ENCODE measurements at regions not wholly inside any gene's neighbourhood (a gene's known extent, or its start where the extent isn't known, plus 50 kb on each side); places are given as distances from the start of the nearest gene placed in this dataset.

GRCh38 chr14:71203306-71203705, 296.0 kb downstream of the PCNX1 start:
- no peak for DNase-seq

- no peak for DNase-seq
Measured at GRCh38 chr14:71204231-71204630, 297.0 kb downstream of the PCNX1 start.

- no peak for DNase-seq
Measured at GRCh38 chr14:71204768-71205167, 297.5 kb downstream of the PCNX1 start.

- DNase-seq: no peak
Measured at GRCh38 chr14:71206123-71206522, 298.9 kb downstream of the PCNX1 start.

DNA sequence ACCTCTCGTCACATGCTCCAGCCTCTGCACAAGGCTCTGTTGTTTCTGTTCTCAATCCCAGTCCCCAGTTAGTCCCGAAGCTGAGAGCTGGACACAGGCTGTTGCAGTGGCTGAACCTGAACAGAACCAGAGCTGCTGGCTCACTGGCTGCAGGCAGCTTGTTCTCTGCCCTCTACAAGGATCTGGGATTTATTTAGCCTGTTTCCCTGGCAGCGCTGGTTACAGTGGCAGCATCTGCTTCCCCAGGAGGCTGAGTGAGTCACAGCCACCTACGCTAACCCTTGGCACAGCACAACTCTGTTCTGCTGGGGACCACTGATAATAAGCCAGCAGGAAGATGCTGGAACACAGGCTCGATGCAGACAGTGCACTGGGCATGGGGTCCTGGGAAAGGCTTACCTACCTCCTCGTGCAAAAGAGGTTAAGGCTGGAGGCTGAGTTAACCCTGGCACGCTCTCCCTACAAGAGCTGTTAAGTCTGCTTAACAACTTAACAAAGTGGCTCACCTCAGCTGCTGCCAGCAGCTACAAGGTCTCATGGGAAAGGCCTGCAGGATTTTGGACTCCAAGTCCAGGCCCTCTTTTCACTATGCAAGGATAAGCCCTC, 299.6 kb downstream of the PCNX1 start:
- DNase-seq: no peak

DNA sequence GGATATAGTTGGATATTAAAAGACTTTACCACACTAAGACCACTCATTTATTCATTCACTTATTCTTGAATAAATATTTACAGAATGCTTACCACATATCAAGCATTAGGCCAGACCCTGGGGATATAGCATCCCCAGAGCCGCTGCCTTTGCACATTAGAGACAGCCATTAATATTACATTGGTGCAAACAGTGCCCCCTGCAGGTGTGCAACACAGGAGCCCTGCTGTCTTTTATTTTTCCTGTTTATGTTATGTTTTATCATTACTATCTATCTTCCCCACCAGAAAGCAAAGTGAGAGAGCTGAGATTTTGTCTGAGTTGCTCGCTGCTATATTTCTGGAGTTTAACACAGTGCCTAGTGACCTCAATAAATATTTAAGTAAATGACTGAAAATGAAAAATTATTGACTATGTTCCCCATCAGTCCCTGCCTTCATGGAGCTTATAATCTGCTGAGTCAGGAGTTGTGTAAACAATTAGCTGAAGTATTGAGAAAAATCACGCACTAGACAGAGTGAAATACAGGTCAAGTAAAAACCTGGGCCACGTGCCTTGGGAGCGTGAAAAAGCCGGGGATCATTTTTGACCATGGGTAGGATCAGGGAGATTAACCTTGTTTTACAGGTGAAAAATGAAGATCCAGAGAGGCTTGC, 301.6 kb downstream of the PCNX1 start:
- DNase-seq: no peak

GRCh38 chr14:71209888-71210287, 302.6 kb downstream of the PCNX1 start:
- DNase-seq: no peak

GRCh38 chr14:71212093-71212492, 304.8 kb downstream of the PCNX1 start:
- DNase-seq: no peak

DNA sequence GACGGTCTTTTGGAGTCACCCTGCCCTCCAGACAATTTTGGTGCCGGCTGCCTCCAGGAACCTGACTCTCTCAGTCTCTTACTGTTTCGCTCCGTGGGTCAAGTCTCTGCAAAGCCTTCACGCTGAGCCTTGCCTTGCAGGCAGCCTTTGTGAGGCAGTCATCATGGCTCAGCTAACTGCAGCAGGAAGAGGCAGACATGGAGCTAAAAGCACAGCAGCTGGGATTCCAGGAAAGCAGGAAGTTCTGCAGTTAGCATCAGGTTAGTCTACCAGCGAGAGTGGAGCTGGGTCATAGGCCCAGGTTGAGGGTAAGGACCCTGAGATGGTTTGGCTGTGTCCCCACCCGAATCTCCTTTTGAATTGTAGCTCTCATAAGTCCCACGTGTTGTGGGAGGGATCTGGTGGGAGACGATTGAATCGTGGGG, 305.4 kb downstream of the PCNX1 start:
- DNase-seq: no peak

GRCh38 chr14:71214241-71214640, 307.0 kb downstream of the PCNX1 start:
- no peak for DNase-seq

DNA sequence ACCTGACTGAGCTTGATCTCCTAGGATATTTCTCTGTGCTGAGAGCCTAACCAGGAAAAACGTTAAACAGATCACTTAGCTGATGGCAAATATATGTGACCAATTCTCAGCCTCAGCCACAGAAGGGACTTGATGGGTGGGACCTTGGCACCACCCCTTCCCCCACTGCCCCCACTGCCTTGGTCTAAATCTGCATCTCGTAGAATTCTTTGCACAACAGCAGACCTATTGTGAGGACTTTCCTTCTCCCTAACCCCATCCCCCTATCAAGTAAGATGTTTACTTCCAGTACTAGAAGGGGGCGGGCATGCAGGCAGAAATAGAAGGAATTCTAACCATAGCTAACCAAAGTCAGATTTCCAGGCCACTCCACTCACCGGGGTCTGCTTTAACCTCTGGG, 313.2 kb downstream of the PCNX1 start:
- DNase-seq: no peak

DNA sequence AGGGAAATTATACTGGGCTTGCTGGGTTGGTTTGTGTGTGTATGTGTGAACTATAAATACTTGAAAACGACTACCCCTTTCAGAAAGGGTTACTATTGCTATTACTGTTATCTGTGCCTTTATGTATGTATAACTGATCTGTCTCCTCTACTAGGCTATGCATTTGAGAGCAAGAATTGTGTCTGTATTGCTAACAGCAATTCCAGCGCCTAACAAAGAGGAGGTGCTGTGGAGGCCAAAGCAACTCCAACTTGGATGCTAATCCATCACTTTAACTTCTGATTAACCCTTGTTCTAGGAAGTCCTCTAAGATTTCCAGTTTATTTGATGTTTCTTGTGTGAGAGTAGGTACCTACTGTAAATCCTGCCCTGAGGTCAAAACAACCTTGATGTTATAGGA, 313.9 kb downstream of the PCNX1 start:
- no peak for DNase-seq

- DNase-seq: no peak
Measured at GRCh38 chr14:71225113-71225512, 317.9 kb downstream of the PCNX1 start.

DNA sequence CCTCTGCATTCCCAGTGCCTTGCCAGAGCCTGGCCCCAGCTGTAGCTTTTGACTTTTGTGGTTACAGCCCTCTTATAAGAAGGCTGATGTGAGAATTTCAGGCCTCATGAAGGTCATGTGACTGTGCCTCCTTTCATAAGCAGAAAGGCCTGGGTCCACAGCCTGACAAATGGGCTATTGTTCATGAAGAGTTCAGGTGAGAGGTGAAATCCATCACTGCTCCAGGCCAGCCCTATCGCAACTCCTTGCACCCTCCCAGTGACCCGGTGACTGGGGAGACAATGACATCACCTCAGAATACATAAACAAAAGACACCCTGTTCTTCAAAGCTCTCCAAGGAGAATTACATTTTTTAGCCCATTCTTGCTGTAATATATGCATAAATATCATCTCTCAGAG, 321.5 kb downstream of the PCNX1 start:
- no peak for DNase-seq

DNA sequence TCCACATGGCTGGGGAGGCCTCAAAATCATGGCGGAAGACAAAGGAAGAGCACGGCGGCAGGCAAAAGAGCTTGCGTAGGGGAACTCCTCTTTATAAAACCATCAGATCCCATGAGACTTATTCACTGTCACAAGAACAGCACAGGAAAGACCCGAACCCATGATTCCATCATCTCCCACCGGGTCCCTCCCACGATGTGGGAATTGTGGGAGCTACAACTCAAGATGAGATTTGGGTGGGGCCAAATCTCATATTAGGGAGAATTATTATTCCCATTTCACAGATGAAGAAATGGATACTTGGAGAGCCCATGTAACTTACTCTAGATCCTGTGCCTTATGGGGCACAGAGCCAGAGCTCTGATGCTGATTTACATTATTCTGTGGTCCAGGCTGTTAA, 322.6 kb downstream of the PCNX1 start:
- DNase-seq: no peak

DNA sequence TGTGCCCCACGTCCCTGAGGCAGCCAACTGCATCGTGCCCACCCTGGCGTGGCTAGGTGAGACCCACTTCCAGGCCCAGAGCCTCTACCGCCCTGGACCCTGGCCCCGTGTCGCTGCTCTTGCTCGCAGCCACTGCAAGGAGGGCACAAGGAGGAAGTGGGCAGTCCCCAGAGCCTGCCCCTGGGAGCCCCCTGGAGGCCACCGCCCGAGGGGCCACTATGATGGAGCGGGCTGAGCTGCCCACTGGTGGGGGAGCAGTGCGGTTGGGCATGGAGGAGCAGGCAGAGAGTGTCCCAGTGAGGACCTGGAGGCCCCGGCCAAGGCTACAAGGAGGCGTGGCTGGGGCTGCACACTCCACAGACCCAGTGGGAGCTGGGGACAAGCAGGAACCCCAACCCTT, 323.6 kb downstream of the PCNX1 start:
- DNase-seq: no peak

DNA sequence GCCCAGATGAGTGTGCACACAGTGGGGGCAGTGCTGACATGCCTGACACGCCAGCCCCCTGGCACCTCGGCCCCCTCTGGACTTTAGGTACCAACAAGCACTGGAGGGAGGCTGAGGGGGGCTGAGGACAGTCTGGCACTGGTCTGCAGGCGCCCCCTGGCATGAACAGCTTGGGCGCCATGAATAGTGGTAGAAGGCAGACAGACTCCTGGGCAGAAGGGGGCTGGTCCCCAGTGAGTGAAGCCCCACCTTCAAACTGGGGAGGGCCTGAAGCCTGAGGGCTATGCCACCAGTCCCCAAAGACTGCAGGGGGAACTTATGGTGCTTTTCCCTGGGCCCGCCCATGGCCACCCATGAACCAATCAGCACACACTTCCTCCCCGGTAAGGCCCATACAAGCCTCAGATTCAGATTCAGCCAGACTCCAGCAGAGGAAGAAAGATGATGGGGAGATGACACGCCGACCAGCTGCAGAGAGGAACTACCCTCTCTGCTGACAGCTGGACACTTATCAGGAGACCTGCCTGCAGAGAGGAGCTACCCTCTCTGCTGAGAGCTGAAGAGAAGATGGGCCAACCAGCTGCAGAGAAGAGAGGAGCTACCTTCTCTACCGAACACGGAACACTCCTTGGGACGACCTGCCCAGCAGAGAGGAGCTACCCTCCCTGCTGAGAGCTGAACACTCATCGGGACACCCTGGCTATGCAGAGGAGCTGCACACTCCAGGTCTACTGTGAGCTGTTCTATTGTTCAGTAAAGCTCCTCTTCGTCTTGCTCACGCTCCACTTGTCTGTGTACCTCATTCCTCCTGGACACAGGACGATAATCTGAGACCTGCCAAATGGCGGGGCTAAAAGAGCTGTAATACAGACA, 324.5 kb downstream of the PCNX1 start:
- DNase-seq: no peak

- no peak for DNase-seq
Measured at GRCh38 chr14:71232506-71232905, 325.2 kb downstream of the PCNX1 start.

DNA sequence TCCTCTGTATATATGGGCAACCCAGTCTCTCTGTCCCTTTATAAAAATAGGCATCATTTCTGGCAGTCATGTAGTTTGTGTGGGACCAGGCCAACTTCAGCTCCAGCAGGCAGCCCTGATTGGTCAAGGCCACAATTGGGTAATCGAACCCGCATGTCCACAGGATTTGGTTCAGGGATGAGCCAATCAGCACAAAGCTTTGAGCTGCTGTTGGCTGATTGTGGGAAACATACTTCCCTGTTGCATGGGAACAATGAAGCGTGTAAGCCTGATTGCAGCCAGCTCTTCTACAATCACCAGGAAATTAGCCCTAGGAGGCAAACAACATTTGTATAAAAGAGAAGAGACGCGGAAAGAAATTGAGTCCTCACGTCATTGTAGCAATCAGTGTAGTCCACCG, 328.6 kb downstream of the PCNX1 start:
- DNase-seq: no peak

DNA sequence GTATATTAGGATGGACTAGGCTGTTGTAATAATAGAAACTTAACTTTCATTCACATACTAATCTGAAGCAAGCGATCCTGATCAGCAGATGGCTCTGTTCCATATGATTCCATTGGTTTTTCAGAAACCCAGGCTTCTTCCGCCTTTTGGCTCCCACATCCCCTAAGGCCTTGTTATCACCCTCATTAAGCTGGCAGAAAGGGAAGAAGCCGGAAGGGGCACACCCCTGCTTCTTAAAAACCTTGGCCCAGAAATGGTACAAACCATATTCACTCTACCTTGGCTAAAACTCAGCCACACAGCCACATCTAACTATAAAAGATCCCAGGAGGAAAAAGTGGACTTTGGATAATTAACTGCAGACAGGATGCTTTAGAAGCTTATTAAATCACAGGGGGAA, 329.2 kb downstream of the PCNX1 start:
- DNase-seq: no peak

- DNase-seq: no peak
Measured at GRCh38 chr14:71237556-71237955, 330.3 kb downstream of the PCNX1 start.

GRCh38 chr14:71238835-71239234, 331.6 kb downstream of the PCNX1 start:
- no peak for DNase-seq

DNA sequence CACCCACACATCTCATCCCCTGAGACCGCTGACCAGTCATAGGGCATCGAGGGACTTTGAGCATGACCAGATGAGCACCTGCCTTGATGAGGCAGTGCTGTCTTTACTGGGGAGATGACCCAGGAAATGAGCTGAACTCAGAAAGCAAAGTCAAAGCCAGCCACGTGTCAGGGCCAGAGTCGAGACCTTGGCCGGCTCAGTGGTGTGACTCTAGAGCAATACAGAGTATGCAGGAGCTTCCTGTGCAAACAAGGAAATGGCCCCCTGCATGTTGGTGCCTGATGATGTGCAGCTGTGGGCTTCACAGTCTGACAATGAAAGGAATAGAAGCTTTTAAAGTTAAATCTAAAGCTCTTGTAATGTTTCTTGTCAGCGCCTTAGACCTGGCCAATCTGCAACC, 332.9 kb downstream of the PCNX1 start:
- DNase-seq: no peak
